Fibroblast of peridontal ligament (primary cell): ENCODE measurements at regions not wholly inside any gene's neighbourhood (a gene's known extent, or its start where the extent isn't known, plus 50 kb on each side); places are given as distances from the start of the nearest gene placed in this dataset.
"Not testable (repeated sequence)": the region's sequence is repeated elsewhere in the genome, so short reads cannot be mapped to it uniquely, and the experiment has no call there.

Source experiments
- DNase-seq: peaks from one replicate; pipeline ENCODE4 v3.0.0-alpha.2; 2010; ENCODE audit errors: extremely low read depth

DNA sequence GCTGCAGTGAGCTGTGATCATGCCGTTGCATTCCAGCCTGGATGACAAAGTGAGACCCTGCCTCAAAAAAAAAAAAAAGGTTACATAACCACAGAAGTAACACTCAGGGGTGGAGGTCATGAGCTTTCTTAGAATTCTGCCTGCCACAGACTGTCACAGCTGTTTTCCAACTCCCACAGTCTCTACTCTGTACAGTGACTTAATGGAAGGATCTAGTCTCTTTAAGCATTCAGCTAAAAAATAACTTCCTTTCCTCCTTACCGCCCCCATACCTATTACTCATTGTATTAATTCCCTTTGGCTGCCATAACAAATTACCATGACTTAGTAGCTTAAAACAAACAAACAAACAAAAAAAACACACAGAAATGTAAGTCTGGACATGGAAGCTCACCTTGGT is 99.6 kb upstream of the UBE2E1 start:
- no peak for DNase-seq

DNA sequence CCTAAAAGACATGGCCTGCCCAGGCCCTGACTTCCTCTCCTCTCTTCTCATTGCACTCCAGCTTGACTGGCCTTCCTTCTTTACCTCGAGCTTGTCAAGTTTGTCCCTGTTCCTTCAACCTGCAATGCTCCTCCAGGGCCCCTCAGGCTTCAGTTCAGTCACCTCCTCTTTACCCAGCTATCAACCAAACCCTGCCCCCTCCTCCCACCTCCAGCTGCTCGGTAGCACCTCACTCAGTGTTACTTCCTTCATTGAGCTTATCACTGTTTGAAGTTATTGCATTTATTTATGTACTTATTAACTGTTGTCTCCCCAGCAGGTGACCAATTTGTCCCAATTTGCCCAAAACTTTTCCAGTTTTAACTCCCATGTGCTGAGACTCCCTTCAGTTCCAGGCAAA is 95.8 kb upstream of the UBE2E1 start:
- DNase-seq = no peak

DNA sequence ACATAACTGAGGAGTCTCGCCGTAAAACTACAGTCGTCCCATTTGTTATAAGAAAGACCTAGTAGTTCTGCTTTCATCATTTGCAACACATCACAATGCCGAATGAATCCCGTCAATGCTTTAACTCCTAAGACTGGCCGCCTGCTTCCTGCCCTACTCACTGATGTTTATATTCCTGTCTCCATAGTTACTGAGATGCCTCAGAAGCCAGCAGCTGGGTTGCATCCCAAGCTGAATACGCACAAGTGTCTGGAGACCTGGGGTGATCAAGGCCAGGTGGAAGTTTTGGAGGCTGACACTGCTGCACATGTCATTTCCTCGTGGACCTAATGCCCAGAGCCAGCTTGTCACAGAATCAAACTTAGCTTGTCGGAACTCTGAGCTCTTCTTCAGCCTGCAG is 95.2 kb upstream of the UBE2E1 start:
- peak; percentile 51 for DNase-seq

DNA sequence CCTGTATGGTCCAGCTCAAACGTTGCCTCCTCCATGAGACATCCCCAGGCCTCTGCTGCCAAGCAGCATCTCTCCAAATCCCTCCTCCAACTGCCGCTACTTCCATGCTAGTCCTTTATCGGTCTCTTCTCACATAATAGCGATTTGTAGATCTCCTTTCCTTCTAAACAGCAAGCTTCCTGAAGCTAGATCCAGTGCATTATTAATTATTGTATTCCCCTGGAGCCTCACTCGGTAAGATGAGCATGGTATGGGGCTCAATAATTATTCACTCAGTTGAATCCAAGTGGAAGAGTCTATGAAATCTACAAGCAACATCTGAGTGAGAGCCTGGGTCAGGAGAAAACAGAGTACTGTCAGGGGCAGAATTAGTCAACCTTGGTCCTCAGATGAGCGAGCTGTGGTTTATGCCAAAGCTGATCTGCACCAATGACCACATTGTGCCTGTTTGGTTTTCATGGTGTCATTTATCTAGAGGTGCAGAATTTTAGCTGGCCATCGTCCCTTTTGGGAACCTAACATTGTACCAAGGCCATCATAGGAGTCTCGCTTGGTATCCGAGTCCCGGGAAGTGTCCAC is 93.8 kb upstream of the UBE2E1 start:
- no peak for DNase-seq

DNA sequence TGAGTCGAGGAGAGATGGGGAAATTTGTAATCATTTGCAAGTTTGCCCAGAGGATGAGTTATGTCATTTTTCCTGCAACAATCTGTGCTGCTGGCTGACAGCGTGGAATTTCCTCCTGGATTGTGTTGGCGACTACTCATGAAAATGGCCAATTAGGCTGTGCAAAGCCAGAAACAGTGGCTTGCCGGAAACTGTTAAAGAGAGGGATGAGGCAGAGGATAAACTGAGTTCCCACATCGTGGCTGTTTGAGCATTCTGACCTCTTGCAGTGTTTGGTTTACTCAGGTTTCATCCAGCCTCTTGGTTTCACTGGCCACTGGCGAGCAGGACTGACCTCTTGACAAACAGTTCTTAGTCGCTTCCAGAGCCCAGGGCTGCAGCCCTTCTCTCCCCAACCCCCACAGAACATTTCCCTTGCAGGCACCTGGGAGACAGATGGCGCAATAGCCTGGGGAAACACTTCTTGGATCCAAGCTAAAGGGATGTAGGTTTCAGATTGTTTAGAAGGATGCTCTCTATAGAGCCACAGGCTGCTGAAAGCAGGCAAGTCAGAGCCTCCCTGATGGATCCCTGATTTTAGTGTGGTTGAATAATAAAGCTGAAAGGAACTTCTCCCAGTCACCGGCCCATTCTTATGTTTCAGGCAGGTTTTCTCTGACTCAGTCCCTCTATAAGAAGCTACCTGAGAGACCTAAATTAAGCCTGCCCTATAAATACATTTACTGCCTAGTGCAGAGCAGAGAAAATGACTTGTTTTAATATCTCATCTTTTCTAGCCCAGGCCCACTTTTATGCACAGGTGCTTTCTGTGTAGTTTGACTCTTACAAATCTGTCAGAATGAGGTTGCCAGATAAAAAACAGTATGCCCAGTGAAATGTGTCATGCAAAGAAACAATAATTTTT is 92.8 kb upstream of the UBE2E1 start:
- peak; percentile 91 for DNase-seq

DNA sequence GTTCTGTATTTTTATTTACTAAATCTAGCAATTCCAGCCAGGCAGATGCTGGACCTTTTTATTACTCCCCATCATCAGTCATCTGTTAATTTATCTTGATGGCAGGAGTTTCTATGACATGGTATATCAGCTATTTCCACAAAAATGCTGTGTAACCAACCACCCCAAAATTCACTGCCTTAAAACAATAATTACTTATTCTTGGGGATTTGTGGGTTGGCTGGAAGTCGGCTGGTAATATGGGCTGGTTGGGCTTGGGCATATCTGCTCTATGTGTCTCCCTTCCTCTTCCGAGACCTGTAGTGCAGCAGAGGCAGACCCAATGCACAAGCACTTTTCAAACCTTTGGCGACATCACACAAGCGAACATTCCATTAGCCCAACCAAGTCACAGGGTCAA is 92.1 kb upstream of the UBE2E1 start:
- peak; percentile 74 for DNase-seq

DNA sequence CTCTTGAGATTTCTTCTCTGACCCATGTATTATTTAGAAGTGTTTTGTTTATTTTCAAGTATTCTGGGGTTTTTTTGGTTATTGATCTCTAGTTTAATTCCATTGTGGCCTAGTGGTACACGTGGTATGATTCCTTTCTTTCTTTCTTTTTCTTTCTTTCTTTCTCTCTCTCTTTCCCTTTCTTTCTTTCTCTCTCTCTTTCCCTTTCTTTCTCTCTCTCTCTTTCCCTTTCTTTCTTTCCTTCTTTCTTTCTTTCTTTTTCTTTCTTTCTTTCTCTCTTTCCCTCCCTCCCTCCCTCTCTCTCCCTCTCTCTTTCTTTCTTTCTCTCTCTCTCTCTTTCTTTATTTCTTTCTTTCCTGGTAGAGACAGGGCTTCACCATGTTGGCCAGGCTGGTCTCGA is 85.7 kb upstream of the UBE2E1 start:
- DNase-seq = no peak

DNA sequence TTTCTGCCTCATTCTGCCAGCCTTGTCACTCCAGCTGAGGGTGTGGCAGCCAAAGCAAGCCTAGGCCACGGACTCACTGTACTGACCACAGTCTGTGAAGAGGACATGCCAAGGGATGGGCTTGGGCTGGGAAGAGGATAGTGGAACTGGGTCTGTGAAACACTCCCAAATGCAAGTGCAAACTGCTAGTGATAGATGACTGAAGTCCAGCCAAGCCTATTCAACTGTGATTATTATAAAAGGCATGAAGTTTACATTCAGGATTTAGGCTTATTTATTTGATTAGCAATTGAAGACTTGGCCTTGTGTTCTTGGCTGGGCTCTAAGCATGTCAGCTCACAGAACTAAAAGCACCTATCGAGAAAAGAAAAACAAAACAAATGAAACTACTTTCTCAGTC is 84.9 kb upstream of the UBE2E1 start:
- peak; percentile 29 for DNase-seq

DNA sequence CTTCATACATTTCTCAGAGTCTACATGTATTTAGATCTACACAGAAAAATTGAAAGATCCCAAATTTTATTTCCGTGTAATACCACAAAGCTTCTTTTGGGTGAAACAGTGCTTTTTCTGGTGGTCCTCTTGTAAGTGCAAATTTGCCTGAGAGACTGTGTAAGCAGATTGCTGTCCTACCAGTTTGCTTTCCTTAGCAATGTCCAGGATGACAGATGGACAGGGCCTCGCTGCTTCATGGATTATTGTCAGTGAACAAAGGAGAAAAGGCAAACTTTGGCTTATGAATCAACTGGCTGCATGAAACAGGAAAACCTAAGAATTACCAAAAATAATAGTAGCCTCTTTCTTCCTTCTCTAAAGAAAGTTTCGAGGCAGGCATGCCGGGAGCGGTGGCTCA is 82.6 kb upstream of the UBE2E1 start:
- DNase-seq = no peak

DNA sequence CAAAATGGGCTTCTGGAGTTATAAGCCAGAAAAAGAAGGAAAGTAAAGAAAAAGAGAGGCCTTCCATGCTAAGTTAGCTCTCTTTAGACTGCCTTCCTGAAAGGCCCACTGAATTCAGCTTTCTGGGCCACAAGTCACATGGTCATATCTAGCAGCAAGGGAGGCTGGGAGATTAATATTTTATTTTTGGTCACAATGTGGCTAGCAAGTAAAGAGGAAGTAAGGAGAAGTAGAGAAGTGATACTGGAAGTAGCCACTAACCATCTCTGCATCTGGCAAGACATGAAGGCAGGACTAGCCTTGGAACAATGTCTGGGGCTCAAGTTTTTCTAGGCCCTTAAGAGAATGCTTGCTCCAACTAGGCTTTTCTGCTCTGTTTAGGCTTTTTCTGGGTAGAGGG is 81.8 kb upstream of the UBE2E1 start:
- DNase-seq = no peak

DNA sequence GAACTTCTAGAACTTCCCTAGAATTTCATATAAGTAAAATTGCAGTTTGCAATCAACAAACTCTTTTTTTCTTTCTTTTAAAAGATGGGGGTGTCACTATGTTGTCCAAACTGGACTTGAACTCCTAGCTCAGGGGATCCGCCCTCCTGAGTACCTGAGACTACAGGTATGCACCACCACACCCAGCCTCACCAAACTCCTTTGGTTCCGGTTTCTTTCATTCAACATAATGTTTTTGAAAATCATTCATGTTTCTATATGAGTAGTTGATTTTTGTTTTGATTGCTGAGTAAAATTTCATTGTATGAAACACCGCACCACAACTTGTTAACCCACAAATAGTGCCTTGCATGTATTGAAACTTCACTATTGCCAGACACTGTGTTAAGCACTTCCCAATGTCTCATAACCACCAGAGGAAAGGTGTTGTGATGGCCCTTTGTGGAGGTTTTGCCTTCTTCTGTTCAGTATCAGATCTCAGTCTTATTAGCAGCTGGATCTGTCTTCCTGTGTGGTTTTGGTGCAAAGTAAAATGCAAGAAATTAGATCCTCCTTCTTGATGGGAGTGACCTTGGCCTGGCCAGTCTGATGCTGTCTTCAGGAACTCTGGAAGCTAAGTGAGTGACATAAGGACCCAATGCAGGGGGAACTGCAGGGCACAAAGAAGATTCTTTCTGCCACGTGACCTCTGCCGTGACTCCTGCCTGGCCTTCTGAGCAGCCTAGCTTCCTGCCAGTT is 78.8 kb upstream of the UBE2E1 start:
- no peak for DNase-seq

DNA sequence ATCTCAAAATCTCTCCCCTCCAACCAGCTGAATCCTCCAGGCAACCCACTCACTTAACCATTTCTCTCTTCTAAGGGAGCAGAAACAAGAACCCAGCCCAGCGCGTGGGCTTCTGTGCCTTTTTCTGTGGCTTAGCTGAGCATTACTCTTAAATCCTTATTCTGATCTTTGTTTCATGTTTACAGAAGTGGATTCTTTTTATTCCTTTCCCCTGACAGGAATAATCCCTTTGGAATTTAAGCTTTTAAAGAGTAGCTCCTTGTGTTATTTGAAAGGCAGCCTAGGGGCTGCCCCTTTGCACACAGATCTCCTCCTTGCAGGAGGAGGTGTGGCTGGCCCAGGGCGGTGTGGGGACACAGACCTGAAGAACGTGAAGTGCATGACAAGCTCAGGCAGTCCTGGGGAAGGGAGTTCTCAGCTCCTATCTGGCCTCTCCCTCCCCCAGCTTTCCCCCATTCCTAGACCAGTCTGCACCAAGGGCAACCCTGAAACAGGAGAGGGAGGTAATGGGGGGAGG is 77.1 kb upstream of the UBE2E1 start:
- DNase-seq = peak; percentile 62

DNA sequence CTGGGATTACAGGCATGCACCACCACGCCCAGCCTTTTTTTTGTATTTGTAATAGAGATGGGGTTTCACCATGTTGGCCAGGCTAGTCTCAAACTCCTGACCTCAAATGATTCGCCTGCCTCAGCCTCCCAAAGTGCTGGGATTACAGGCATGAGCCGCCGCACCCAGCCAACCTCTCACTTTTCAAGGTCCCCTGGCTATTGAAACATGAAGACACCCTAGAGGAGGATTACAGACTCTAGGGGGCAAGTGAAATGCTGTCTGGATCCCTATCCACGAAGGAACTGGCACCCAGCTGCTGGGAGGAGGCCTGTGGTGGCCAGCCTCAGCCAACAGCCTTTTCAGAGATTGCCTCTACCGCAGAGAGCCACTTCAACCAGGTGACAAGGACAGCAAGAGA is 76.4 kb upstream of the UBE2E1 start:
- not testable (repeated sequence) for DNase-seq

DNA sequence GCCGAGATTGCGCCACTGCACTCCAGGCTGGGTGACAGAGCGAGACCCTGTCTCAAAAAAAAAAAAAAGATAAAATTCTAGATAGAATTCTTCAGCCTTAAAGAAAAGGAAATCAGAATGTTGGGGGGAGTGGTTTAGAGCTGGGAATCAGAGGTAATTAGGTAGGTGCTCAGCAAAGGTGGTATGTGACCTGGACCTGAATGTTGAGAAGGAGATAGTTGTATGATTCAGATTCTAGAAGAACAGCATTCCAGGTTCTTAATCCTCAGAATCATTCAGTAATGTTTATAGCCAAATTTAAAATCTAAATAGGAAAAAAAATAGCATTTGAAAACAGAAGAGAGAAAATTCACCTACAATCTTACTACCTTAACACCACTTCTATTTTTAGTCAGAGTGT is 71.3 kb upstream of the UBE2E1 start:
- no peak for DNase-seq

DNA sequence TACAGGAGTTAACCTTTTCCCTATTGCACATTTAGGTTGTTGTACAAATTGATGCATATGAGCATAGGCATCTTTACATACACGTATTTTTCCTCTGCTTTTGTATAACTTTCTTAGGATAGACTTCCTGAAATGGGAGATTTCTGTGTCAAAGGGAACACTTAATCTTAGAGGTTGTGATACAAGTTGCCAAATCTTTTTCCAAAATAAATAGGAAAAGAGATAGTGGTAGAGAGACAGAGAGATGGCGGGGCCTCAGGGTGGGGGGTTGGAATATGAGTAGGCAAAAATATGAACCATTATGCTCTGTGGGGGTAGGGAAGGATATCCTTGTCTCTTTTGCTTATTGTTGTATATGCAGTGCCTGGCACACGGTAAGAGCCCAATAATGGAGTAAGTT is 70.7 kb upstream of the UBE2E1 start:
- DNase-seq = no peak

DNA sequence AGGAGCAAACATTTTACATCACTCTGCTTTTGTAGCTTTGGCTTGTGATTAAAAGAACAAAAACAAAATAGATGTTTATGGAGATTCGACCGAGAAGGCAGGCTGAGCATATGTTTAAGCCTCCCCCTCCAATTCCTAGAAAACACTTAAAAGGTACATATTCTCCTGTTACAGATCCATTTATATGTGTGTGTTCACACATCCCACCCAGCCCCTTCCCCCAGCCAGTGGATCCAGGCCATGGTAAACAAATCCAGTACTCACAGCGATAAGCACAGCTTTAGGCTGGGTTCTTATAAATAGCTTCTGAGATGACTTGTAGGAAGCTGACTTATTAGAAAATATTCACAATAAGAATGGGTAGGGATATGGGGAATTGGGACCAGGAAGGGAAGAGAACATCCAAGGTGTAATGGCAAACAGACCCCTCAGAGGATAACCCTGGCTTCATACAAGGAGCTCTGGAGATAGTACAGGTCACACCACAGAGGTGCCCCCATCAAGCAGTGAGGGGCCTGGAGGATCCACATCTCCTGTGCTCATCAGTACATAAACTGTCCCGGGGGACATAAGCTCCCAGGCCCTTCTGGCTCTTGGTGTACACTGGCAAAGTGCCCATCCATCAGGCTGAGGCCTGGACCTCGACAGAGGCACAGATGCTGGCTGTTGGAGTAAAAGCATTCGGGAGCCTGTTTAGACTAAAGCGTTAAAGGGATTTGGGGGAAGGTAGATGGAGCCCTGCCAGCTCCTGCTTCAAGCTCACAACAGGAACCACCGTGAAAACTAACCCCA is 70.0 kb upstream of the UBE2E1 start:
- no peak for DNase-seq

DNA sequence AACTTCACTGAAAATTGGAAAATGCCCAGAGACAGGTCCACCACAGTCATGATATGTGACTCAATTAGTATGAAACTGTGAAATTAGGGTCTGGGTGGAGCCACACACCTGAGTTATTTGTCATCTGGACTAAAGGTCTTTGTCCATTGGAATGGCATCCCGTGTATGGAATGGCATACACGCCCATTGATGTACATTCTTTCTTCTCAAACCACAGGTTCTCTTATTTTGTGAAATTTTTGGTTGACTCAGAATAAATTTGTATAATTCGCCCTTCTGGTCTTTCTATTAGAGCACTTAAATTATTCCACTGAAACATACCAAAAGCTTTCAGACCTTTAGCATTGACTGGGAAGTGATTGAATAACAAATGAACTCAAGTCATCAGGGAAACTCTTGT is 66.8 kb upstream of the UBE2E1 start:
- DNase-seq = no peak

DNA sequence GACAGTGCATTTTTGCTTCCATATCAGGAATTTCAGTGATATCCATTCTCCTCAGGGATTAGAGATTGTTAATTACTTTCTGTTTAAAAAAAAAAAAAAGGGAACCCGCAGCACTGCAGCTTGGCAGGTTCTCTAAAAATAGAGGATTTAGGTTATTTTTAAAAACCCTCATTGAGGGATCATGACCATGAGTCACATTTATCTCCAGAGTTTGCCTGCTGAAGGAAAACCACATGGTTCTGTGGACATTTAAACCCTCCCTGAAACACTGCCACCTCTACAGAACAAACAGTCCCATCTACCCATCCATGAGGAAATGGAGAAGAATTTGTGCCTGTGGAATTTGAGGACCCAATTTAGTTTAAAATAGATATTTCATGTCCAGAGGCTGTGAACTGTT is 66.2 kb upstream of the UBE2E1 start:
- peak; percentile 82 for DNase-seq

DNA sequence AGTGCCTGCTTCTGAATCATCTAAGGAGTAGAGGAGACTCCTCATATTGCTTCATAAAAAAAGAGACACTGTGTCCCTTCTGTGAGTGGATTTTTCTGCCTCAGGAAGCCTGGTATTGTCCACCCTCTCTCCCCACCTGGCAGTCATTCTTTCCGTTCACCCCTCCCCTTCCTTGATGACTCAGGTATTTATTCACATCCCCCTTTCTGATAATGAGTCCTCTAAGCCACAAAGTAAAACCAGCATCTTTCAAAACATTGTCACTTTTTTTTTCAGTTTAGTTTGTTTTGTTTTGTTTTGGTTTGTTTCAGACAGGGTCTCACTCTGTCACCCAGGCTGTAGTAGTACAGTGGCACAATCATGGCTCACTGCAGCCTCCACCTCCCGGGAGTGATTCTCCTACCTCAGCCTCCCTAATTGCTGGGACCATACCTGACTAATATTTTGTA is 65.2 kb upstream of the UBE2E1 start:
- no peak for DNase-seq

DNA sequence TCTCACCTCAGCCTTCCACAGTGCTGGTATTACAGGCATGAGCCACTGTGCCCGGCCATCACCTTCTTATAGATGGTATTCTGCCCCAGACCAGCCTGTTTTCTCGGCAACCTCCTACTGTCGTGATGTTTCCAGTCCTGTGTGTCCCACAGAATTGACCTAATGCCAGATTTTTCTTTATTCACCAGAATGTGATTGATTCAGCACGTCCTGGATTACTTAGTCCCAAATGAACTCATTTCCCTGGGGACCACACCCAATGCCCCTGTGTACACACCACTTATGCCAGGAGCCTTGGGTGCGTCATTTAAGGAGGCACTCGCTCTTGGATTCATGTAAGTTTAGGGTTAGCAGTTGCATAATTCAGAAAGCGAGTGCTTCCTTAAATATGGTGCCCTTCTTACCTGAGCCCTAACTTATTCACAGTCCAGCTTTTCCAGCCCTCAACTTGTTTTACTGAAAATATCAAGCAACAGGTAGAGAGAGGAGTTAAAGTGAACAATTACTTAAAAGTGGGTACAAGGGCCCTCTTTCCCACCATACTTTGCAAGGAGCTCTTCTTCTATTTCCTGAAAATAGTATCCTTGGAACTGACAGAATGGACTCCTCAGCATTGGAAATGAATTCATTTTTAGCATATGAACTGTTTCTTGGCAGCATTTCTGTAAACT is 64.6 kb upstream of the UBE2E1 start:
- DNase-seq = no peak

DNA sequence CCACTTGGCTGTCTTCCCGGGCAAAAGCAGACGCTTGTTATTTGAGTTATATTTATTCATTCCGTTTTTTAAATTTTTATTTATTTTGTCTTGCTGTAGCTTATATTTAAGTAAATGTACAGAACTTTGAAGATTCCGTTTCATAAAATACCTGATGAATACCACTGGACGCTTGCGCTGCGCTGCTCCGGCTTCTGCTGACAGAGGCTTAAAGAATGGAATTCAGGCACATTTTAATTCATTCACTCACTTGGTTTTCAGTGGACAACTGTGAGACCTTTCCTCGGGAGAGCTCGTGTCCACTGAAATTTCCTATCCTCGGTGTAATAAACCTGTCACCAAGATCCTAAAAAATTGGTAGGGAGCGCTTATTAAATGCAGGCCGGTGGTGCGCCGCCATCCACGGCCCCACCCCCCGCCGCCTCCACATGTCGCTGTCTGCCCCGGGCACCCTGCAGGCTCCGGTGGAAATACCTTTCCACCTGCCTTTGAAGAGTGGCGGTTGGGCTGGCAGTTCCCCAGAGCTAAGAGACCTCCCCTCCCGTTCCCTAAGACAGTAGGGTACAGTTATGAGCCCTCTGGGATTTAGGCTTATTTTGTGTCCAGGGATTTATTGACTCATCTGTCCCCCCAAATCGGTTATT is 62.5 kb upstream of the UBE2E1 start:
- DNase-seq = no peak
